Stimulated activated naive B cell treated with anti-CD40 and anti-IgM and Interleukin-4, amounts not matched to agents 10 μg/mL and 1 μg/mL and 100 μg/mL, for 72 hours (primary cell): ENCODE measurements at regions not wholly inside any gene's neighbourhood (a gene's known extent, or its start where the extent isn't known, plus 50 kb on each side); places are given as distances from the start of the nearest gene placed in this dataset.
"Not testable (repeated sequence)": the region's sequence is repeated elsewhere in the genome, so short reads cannot be mapped to it uniquely, and the experiment has no call there.

Experiments used
- ATAC-seq, 2 donors: fragments of 150-1000 bp; cut with Tn5 transposase; replicated peaks; 2 replicates each; pipeline ENCODE4 v1.10.0; 2021; ENCODE audit warnings: moderate library complexity in 1 of 2
- DNase-seq: peaks from one replicate; pipeline ENCODE4 v3.0.0; 2021
- H3K27ac Mint-ChIP-seq: one replicate; pipeline ENCODE4 v1.8.0; 2022; ENCODE audit warnings: mild to moderate bottlenecking, mixed read lengths
- H3K27me3 Mint-ChIP-seq, 2 donors: one replicate each; pipeline ENCODE4 v1.8.0; 2022; ENCODE audit warnings: mixed read lengths in 2 of 2
- H3K36me3 Mint-ChIP-seq, 2 donors: one replicate each; pipeline ENCODE4 v1.8.0; 2022; ENCODE audit warnings: mixed read lengths in 2 of 2, mild to moderate bottlenecking in 1 of 2
- H3K4me1 Mint-ChIP-seq, 2 donors: one replicate each; pipeline ENCODE4 v1.8.0; 2022; ENCODE audit warnings: mixed read lengths in 2 of 2, mild to moderate bottlenecking in 1 of 2
- H3K4me3 Mint-ChIP-seq, 2 donors: one replicate each; pipeline ENCODE4 v1.8.0; 2022; ENCODE audit warnings: mild to moderate bottlenecking in 2 of 2, mixed read lengths in 2 of 2, moderate library complexity in 1 of 2
- H3K9me3 Mint-ChIP-seq, 2 donors: one replicate each; pipeline ENCODE4 v1.8.0; 2022; ENCODE audit warnings: mixed read lengths in 2 of 2, mild to moderate bottlenecking in 1 of 2

DNA sequence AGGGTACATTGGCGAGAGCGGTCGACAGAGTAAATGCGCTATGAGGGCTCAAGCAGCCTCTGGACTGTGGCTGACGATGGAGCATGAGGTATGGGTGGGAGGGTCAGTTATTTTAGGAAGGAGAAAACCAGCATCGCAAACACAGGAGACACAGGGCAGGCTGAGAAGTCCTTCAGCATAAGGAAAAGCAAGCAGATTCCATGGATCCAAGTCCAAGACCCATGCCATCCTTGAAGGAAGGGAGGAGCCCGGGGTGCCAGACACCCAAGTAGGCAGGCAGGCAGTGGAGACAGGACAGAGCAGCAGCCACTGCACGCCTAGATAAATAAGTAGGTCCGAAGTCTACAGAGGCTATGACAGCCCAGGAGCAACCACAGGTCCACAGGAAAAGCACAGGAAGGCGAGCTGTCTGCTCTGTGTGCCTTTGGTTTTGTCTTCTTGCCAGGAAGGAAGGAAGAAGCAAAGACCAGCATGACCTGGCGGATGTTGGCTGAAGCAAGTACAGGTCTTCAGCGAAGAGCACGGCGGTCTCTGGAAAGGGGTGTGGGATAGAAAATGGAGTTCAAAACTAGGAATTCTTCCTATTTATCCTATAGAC lies 76.4 kb upstream of the SLC45A1 start:
- Mint-ChIP-seq H3K4me3 (no peak overlapping the region), H3K27me3 (peaks cover 14 to 15% of the 10 kb centered on the region in 2 donors), H3K27ac (no peak overlapping the region), H3K36me3 (peaks cover 2 to 3% of the 10 kb centered on the region in 2 donors), H3K4me1 (no peaks in the 10 kb centered on the region), H3K9me3 (no peaks in the 10 kb centered on the region)
- DNase-seq (no peak), ATAC-seq (no peak)

DNA sequence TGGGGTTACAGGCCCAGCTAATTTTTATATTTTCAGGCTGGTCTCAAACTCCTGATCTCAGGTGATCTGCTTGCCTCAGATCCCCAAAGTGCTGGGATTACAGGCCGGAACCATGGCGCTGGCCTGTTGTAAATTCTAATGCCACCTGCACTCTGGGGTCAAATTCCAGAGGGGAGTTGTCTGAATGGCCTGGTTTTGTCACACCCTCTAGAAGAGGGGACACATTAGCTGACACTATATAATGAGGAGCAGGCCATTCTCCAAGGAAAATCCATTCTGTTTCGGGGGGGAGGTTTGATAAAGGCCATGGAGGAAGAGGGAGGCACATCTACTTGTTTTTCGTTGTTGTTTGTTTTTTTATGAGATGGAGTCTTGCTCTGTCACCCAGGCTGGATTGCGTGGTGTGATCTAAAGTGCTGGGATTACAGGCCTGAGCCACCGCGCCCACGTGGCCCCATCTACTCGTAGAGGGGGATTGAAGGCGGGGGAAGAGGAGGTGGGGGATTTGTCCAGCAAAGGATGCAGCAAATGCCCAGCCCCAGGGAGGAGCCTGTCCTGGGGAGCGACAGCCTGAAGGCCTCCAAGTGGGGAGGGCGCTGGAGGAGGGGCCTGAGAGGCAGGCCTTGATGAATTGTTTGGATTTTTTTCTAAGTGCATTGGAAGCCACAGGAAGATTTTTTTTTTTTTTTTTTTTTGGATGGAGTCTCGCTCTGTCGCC lies 78.4 kb upstream of the SLC45A1 start:
- DNase-seq (no peak), ATAC-seq (no peak)
- Mint-ChIP-seq H3K36me3 (peaks cover 2 to 3% of the 10 kb centered on the region in 2 donors), H3K27me3 (peaks cover 21% of the 10 kb centered on the region in 2 donors), H3K4me3 (no peak overlapping the region), H3K4me1 (no peaks in the 10 kb centered on the region), H3K9me3 (no peaks in the 10 kb centered on the region), H3K27ac (no peak overlapping the region)

DNA sequence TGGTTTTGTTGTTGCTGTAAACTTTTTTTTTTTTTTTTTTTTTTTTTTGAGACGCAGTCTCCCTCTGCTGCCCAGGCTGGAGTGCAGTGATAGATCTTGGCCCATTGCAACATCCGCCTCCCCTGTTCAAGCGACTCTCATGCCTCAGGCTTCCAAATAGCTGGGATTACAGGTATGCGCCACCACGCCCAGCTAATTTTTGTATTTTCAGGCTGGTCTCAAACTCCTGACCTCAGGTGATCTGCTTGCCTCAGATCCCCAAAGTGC lies 78.9 kb upstream of the SLC45A1 start:
- Mint-ChIP-seq H3K27me3 (peaks cover 21% of the 10 kb centered on the region in 2 donors), H3K4me3 (no peak overlapping the region), H3K36me3 (peaks cover 2 to 3% of the 10 kb centered on the region in 2 donors), H3K9me3 (no peaks in the 10 kb centered on the region), H3K27ac (no peak overlapping the region), H3K4me1 (no peaks in the 10 kb centered on the region)
- ATAC-seq (no peak), DNase-seq (no peak)

DNA sequence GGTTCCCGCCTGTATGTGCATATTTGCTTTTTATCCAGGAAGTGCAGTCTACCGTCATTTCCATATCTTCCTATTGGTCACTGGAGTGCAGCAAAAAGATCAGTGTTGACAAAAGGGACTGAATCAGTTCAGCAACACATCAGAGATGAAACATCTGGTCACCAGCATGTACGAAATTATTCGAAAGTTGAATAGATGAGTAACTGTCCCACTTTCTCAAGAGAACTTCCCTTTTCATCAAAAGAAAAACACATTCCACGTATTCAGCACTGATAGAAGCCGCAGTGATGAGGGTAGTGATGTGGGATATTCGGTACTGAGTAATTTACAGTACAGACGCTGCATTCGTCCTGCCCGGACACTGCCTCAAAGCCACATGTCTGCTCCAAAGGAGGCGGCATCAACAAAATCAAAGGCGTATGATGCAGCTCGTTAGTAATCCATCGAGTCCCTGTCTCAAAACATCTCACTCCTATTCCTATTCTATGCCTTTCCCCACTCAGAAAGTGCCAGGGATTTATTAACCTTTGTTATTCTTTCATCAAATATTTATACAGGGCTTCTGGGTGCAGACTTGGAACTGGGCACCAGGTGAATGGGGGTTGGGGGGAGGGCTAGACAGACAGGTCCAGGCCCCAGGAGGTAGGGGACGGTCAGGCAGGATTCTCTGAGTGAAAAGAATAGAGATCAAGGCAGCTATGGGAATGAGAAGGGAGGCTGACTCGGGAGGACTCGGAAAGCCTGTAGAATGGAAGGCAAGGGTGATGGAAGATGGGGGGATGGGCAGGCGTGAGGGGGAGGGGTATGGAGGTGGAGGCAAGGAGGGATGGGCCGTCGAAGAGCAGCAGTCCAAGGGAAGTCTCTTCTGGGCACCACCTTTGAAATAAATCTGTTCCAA lies 79.5 kb upstream of the SLC45A1 start:
- Mint-ChIP-seq H3K4me1 (no peaks in the 10 kb centered on the region), H3K27me3 (peaks cover 21% of the 10 kb centered on the region in 2 donors), H3K9me3 (no peaks in the 10 kb centered on the region), H3K27ac (no peak overlapping the region), H3K36me3 (peaks cover 2 to 3% of the 10 kb centered on the region in 2 donors), H3K4me3 (no peak overlapping the region)
- ATAC-seq (no peak), DNase-seq (no peak)

DNA sequence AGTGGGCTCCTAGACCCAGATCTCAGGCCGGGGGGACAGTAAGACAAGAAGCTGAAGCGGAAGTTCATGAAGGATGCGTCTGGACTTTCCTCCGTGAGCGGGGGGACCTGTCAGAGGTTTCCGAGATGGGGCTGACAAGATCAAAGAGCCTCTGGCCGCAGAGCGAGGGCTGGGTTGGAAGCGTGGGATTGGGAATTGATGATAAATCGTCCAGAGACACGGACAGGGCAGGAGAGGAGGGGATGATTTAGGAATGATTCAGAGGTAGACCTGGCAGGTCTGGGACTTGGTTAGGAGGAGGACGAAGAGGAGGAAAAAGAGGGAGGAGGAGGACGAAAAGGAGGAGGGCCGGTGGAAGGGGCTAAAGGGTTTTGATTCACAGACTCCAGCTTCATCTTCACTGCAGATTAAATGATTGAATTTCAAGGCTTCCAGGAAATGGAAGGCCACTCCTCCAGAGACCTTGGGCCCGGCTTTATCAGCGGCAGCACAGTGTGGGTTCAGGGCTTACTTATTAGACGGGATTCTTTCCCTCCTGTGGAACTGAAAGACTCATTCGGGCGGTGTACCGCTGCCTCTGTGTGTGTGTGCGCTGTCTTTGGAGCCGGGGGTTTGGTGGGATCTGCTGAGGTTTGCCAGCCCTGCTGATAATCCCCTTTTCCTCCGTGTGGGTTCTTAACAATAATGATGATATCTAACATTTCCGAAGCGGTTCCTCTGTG lies 85.7 kb upstream of the SLC45A1 start:
- H3K27ac Mint-ChIP-seq = no peak overlapping the region
- ATAC-seq = no peak
- H3K27me3 Mint-ChIP-seq = peaks cover 23% of the 10 kb centered on the region in 2 donors
- no peak overlapping the region for H3K4me3 Mint-ChIP-seq
- H3K36me3 Mint-ChIP-seq = peaks cover 0 to 4% of the 10 kb centered on the region in 2 donors
- peaks cover 7 to 10% of the 10 kb centered on the region in 2 donors for H3K9me3 Mint-ChIP-seq
- H3K4me1 Mint-ChIP-seq = no peaks in the 10 kb centered on the region
- no peak for DNase-seq

DNA sequence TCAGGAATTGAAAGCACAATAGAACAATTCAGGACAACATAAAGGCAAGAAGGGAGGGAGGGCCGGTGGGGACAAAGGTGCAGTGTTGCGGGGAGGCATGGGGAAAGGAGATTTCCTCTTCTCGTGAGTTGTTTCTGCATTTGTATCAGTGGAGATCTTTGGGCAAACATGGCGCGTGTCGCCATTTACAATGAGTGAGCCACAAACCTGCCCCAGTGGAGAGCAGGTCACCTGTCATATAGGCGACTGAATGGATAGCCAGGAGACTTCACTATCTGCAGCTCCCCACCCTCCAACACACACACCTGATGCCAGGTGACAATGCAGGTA lies 87.7 kb upstream of the SLC45A1 start:
- H3K27ac Mint-ChIP-seq = no peak overlapping the region
- DNase-seq (no peak), ATAC-seq (no peak)
- no peak overlapping the region for H3K4me3 Mint-ChIP-seq
- H3K36me3 Mint-ChIP-seq = peaks cover 3 to 4% of the 10 kb centered on the region in 2 donors
- H3K9me3 Mint-ChIP-seq = peaks cover 11 to 15% of the 10 kb centered on the region in 2 donors
- H3K4me1 Mint-ChIP-seq = no peaks in the 10 kb centered on the region
- peaks cover 30 to 33% of the 10 kb centered on the region in 2 donors for H3K27me3 Mint-ChIP-seq

DNA sequence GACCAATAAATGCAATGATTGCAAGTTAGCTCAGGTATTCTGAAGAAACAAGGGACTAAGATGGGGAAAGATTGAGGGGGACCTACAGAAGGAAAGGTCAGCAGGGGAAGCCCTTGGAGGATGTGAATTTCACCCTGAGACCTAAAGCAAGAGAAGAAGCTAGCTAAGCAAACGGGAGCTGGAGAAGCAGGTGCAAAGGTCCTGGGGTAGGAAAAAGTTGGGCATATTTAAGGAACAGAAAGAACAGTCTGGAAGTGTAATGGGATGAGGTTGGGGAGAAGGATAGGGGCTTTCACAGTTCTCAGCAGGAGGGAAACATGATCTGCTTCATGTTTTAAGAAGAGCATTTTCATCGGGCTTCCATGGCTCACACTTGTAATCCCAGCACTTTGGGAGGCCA lies 89.7 kb upstream of the SLC45A1 start:
- Mint-ChIP-seq H3K4me1 (peaks cover 0 to 5% of the 10 kb centered on the region in 2 donors), H3K9me3 (peaks cover 11 to 15% of the 10 kb centered on the region in 2 donors), H3K4me3 (no peak overlapping the region), H3K36me3 (peaks cover 3 to 4% of the 10 kb centered on the region in 2 donors), H3K27ac (no peak overlapping the region), H3K27me3 (peaks cover 35 to 42% of the 10 kb centered on the region in 2 donors)
- no peak for DNase-seq
- ATAC-seq = no peak

DNA sequence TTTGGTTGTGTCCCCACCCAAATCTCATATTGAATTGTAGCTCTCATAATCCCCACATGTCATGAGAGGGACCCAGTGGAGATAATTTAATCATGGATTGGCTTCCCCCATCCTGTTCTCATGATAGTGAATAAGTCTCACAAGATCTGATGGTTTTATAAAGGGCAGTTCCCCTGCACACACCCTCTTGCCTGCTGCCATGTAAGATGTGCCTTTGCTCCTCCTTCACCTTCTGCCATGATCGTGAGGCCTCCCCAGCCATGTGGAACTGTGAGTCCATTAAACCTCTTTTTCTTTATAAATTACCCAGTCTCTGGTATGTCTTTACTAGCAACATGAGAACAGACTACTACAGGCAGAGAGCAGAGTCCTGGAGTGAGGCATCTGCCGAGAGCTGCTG lies 90.2 kb upstream of the SLC45A1 start:
- Mint-ChIP-seq H3K27me3 (peaks cover 39 to 46% of the 10 kb centered on the region in 2 donors), H3K9me3 (peaks cover 11 to 15% of the 10 kb centered on the region in 2 donors)
- H3K4me1 Mint-ChIP-seq, DNase-seq, ATAC-seq, H3K4me3 Mint-ChIP-seq, H3K36me3 Mint-ChIP-seq, H3K27ac Mint-ChIP-seq: not testable (repeated sequence)

DNA sequence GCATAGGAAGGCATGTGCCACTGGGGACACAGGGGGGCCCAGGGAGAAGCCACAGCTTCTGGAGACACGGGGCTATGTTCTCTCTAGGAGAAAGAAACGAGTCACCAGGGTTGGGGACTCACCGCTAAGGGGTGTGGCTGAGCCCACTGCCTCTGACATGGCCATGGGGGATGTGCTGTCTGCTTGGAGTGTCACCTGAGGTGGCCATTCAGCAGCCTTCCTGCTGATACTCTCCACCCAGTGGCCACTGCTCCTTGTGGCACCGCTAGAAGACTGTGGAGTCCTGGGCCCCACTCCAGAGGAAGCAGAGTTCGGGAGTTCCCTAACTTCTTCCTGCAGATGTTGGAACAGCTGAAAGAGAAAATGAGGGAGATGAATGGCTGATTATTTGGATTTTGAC lies 91.2 kb upstream of the SLC45A1 start:
- ATAC-seq = no peak
- peaks cover 3 to 4% of the 10 kb centered on the region in 2 donors for H3K36me3 Mint-ChIP-seq
- DNase-seq = no peak
- H3K4me3 Mint-ChIP-seq = no peak overlapping the region
- H3K27me3 Mint-ChIP-seq = peaks cover 33 to 41% of the 10 kb centered on the region in 2 donors
- H3K27ac Mint-ChIP-seq = no peak overlapping the region
- peaks cover 11 to 15% of the 10 kb centered on the region in 2 donors for H3K9me3 Mint-ChIP-seq
- peaks cover 0 to 5% of the 10 kb centered on the region in 2 donors for H3K4me1 Mint-ChIP-seq

DNA sequence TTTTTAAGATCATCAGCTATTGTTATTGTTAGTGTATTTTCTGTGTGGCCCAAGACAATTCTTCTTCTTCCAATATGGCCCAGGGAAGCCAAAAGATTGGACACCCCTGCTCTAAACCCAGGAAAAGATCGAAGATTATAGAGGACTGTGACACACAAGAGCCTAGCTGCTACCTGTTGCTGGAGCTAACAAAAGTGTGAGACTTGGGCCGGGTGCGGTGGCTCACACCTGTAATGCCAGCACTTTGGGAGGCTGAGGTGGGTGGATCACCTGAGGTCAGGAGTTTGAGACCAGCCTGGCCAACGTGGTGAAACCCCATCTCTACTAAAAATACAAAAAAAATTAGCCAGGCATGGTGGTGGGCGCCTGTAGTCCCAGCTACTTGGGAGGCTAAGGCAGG lies 91.9 kb upstream of the SLC45A1 start:
- H3K27me3 Mint-ChIP-seq = peaks cover 37 to 48% of the 10 kb centered on the region in 2 donors
- ATAC-seq = not testable (repeated sequence)

DNA sequence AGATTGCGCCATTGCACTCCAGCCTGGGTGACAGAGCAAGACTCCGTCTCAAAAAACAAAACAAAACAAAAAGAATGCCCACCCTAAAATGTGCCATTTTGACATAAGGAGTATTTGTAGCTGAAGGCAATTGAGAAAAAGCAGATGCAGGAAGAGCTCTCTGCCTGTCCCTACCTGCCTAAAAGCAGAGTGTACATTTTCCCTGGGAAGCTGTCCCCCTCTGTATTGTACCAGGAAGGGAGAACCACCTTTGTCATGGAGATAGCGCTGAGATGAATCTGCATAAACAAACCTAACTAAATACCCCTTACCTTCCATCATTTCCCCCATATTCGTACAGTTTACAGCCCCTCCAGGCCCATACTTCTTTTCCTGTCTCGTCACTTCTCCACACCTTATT lies 94.4 kb upstream of the SLC45A1 start:
- Mint-ChIP-seq H3K27ac (no peak overlapping the region), H3K27me3 (peaks cover 52 to 71% of the 10 kb centered on the region in 2 donors), H3K9me3 (peaks cover 11 to 15% of the 10 kb centered on the region in 2 donors), H3K36me3 (peaks cover 3 to 4% of the 10 kb centered on the region in 2 donors), H3K4me1 (peaks cover 0 to 5% of the 10 kb centered on the region in 2 donors), H3K4me3 (no peak overlapping the region)
- ATAC-seq (no peak), DNase-seq (no peak)

More for the DNA sequence above, 91.9 kb upstream of the SLC45A1 start:
- DNase-seq, H3K4me3 Mint-ChIP-seq, H3K27ac Mint-ChIP-seq, H3K36me3 Mint-ChIP-seq, H3K4me1 Mint-ChIP-seq: not testable (repeated sequence)
- H3K9me3 Mint-ChIP-seq = peaks cover 11 to 15% of the 10 kb centered on the region in 2 donors

DNA sequence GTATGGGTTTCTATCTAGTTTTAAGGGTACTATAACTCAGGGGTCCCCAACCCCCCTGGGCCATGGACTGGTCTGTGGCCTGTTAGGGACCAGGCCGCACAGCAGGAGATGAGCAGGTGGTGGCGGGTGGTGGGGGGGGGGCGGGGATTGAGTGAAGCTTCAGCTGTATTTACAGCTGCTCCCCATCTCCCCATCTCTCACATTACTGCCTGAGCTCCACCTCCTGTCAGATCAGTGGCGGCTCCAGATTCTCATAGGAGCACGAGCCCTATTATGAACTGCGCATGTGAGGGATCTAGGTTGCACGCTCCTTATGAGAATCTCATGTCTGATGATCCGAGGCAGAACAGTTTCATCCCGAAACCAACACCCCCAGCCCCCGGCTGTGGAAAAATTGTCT lies 95.1 kb upstream of the SLC45A1 start:
- no peak for DNase-seq
- peaks cover 46 to 71% of the 10 kb centered on the region in 2 donors for H3K27me3 Mint-ChIP-seq

DNA sequence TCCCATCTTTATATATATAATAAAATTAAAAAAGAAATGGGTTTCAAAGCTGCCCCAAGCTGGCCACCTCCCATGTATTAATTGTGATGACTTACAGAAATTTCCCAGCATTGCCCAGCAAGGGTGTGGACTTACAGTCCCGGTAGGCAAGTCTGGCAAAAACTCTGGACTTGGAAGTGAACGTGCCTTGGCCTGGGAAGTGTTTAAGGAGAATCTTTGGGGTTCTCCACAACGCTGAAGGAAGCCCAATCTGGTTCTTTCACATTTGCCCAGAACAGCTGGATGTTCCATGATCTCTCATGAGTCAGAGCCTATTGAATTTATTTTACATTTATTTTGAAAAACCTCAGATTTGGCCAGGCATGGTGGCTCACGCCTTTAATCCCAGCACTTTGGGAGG lies 98.4 kb upstream of the SLC45A1 start:
- Mint-ChIP-seq H3K27ac (no peak overlapping the region), H3K27me3 (peaks cover 50 to 82% of the 10 kb centered on the region in 2 donors), H3K36me3 (no peaks in the 10 kb centered on the region), H3K4me1 (peaks cover 5 to 9% of the 10 kb centered on the region in 2 donors), H3K4me3 (no peak overlapping the region), H3K9me3 (no peaks in the 10 kb centered on the region)
- ATAC-seq = no peak
- DNase-seq = no peak

More for the DNA sequence above, 95.1 kb upstream of the SLC45A1 start:
- peaks cover 6 to 8% of the 10 kb centered on the region in 2 donors for H3K9me3 Mint-ChIP-seq
- H3K4me1 Mint-ChIP-seq = peaks cover 1 to 5% of the 10 kb centered on the region in 2 donors
- peaks cover under 1 to 3% of the 10 kb centered on the region in 2 donors for H3K36me3 Mint-ChIP-seq
- H3K27ac Mint-ChIP-seq = no peak overlapping the region
- no peak for ATAC-seq
- H3K4me3 Mint-ChIP-seq = no peak overlapping the region
